GM23338 (cell line): ENCODE measurements at regions not wholly inside any gene's neighbourhood (a gene's known extent, or its start where the extent isn't known, plus 50 kb on each side); places are given as distances from the start of the nearest gene placed in this dataset.

ENCODE experiments used
- CREB1 ChIP-seq: fragments of 250-450 bp; sonication (Bioruptor Pico); IDR thresholded peaks from 2 replicates; pipeline ENCODE4 v1.5.0; 2020; ENCODE audit warnings: low read depth, mild to moderate bottlenecking, moderate library complexity
- EZH2 ChIP-seq: fragments of 200-600 bp; sonication (generic); IDR thresholded peaks from one replicate; pipeline ENCODE4 v1.8.0; 2017; ENCODE audit warnings: antibody characterized with exemption, mild to moderate bottlenecking, low read depth; ENCODE audit not compliant: unreplicated experiment
- JUNB ChIP-seq: IDR thresholded peaks from one replicate; pipeline ENCODE4 v1.6.1; 2016; ENCODE audit warnings: antibody characterized with exemption; ENCODE audit not compliant: unreplicated experiment
- TF ChIP-seq, protein P1 (sequence below), 2 experiments: fragments of 200-600 bp in 1 of 2; sonication (generic) in 1 of 2; conservative IDR thresholded peaks; 2 replicates each; pipeline versions ENCODE4 v1.5.1 to v1.6.1; 2016 to 2017; ENCODE audit warnings: antibody characterized with exemption in 2 of 2, low read depth in 2 of 2, mild to moderate bottlenecking in 2 of 2, moderate library complexity in 1 of 2

DNA sequence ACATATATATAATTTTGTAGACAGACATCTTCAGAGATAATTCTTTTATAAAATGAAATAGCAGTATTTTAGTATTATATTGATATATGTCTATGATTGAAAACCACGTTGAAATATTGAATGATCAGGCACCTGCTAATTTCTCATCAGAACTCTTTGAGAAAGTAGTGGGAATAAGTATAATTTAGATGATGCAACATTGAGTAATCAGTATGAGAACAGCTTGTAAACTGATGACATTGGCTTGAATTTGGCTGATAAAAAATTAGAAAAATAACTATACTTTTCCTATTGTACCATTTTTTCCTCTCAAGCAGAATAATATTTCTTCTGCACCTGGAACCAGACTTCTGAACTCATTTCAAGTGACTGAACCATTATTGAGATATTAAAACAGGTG lies 1316.8 kb downstream of the NCAM2 start:
- TF ChIP-seq CREB1 (CRISPR knock-in tag) (no peak), JUNB (no peak), EZH2 (no peak)
- TF ChIP-seq, protein P1, sequence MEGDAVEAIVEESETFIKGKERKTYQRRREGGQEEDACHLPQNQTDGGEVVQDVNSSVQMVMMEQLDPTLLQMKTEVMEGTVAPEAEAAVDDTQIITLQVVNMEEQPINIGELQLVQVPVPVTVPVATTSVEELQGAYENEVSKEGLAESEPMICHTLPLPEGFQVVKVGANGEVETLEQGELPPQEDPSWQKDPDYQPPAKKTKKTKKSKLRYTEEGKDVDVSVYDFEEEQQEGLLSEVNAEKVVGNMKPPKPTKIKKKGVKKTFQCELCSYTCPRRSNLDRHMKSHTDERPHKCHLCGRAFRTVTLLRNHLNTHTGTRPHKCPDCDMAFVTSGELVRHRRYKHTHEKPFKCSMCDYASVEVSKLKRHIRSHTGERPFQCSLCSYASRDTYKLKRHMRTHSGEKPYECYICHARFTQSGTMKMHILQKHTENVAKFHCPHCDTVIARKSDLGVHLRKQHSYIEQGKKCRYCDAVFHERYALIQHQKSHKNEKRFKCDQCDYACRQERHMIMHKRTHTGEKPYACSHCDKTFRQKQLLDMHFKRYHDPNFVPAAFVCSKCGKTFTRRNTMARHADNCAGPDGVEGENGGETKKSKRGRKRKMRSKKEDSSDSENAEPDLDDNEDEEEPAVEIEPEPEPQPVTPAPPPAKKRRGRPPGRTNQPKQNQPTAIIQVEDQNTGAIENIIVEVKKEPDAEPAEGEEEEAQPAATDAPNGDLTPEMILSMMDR (conservative IDR thresholded peaks at IDR 0.05; ENCODE audit: low read depth in 2 of 2), result no peak
